H4 (cell line): ENCODE measurements at regions not wholly inside any gene's neighbourhood (a gene's known extent, or its start where the extent isn't known, plus 50 kb on each side); places are given as distances from the start of the nearest gene placed in this dataset.

Experiments used
- DNase-seq: peaks from one replicate; pipeline ENCODE4 v3.0.0-alpha.2; 2015; ENCODE audit warnings: low spot score

GRCh38 chr10:106183041-106183440, 981.5 kb downstream of the SORCS1 start:
- DNase-seq = no peak

DNA sequence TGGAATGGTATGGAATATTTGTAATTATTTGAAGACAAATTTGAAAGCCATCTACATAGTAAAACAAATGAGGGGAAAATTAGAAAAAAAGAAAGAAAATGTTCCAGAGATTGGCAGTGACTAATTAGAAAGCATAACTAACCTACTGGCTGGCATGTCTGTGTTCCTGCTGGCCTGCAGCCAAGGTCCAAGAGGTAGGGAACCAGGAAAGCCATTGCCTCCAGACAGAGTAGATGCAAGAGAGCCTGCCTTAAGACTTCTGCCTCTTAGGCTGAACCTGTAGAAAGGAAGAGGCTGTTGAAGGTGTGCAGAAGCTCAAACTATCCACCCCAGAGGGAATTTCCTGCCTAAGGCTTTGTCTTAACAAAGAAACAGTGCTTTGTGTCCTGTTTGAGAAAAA, 982.0 kb downstream of the SORCS1 start:
- no peak for DNase-seq

- DNase-seq = no peak
These were observed 983.0 kb downstream of the SORCS1 start for GRCh38 chr10:106181501-106181900.

DNA sequence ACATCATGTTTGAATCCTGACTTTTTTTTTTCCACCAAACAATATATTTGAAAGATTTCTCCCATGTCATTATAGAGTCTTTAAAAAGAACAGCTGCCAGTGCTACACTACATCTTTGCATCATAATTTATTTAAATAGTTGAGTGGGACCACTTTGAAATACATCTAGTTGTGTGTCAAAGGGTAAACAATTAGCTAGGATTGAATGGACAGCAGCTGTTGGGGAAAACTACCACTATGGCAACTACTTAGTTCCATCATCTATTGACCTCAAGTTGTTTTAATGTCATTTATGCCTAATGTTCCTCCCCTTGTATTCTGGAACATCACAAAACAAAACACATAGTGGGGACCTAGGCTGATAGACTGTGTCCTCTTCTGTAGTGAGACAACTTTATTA, 985.1 kb downstream of the SORCS1 start:
- no peak for DNase-seq

GRCh38 chr10:106175760-106176377, 988.6 kb downstream of the SORCS1 start:
- peak; percentile 14 for DNase-seq

DNA sequence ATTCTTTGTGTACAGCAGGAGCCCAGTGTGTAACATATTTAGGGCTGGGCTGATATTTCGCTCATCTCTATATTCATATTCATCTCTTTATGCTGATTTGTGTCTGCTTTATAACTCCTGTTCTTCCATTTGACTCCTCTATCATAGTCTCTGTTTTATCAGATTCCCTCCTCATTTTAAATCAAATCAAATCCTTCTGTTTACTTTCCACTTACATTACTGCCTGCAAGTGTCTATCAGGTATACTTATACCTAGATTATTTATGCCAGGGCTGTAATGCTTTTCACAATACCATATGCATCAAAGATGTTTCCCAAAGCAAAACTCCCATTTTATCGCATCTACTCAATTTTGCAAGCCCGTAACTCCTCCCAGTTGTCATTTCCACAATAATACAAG, 990.7 kb downstream of the SORCS1 start:
- DNase-seq = no peak

DNA sequence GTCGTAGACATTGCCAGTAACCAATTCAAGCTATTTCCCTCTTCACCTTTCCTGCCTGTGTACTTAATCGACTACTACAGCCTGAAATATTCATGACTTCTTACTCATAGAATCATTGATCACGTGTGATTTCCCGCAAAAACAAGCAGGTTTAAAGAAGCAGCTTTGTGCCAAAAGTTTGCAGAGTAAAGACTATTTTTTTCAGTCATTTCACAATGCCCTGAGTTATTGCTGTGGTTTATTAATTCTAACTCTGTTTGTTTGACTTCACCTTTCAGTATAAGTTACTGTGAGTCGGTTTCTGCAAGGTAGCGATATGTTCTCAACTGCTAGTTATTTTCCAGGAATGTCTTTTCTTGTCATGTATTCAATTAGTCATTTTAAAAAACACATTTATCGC, 995.3 kb downstream of the SORCS1 start:
- no peak for DNase-seq

DNA sequence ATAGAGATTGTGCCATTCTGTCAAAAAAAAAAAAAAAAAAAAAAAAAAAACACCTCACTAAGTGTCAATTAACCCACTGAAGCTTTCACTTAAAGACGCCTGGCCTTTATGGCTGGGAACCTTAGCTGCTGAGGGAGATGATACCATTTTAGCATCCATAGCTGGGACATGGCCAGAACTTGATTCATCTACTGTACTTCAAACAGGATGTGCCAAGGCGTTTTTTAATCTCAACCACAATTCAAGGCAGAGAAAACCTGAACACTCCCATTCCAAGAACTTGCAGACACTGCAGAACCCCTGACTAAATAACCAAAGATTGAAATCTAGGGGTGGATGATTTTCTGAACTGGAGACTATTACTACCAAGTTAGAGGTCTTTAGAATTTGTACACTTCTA, 996.6 kb downstream of the SORCS1 start:
- no peak for DNase-seq

GRCh38 chr10:106158241-106158640, 1006.3 kb downstream of the SORCS1 start:
- no peak for DNase-seq

GRCh38 chr10:106147021-106147420, 1017.5 kb downstream of the SORCS1 start:
- no peak for DNase-seq

- DNase-seq = no peak
These were observed 1024.6 kb downstream of the SORCS1 start for GRCh38 chr10:106139915-106140314.

DNA sequence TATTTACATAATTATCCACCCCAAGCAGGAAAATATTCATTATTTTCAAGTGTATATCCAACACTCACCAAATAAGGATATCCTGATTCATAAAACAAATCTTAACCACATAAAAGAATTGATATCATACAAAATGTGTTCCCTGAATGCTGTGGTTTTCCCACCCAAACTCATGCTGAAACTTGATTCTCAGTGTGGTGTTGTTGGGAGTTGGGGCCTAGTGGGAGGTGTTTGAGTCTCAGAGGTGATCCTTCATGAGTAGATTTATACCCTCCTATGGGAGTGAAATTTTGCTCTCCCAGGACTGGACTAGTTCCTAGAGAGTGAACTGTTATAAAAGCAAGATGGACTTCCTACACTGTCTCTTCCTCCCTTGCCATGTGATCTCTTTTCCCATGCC, 1028.3 kb downstream of the SORCS1 start:
- no peak for DNase-seq

DNA sequence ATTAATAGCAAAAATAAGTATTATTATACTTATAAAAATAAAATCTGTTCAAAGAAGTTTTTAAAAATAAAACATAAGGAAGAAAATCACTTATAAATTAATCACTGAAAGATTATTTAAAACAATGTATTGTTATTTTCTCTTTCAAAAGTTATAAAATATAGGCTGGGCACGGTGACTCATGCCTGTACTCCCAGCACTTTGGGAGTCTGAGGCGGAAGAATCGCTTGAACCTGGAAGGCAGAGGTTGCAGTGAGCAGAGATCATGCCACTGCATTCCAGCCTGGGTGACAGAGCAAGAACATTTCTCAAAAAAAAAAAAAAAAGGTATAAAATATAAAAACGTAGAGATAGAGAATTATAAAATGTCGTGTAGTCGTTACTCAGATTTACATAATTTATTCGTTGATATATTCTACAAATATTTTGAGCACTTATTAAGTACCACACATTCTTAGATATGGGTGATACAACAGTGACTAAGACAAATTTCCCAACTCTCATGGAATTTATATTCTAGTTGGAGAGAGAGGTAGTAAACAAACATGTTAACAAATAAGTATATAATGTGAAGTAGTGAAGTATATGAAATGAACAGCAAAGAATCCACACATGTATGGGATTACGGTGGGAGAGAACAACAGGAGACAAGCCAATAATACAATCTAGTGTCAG, 1030.0 kb downstream of the SORCS1 start:
- no peak for DNase-seq

DNA sequence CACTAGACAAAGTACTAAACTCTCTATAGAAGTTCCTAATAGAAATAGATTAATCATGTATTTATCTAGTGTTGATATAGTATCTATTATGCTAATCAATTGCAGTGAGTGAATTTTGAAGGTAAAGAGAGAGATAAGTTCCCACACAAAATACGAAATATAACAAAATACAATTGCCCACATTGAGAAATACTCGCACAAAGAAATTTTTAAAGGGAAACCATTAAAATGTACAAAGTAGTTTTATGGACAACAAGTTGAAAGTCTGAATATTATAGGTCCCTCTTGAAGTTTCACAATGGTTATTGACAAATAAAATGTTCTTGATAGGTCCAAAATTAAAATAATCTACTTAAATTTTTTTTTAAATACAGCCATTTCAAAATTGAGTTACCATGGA, 1031.1 kb downstream of the SORCS1 start:
- DNase-seq = no peak

DNA sequence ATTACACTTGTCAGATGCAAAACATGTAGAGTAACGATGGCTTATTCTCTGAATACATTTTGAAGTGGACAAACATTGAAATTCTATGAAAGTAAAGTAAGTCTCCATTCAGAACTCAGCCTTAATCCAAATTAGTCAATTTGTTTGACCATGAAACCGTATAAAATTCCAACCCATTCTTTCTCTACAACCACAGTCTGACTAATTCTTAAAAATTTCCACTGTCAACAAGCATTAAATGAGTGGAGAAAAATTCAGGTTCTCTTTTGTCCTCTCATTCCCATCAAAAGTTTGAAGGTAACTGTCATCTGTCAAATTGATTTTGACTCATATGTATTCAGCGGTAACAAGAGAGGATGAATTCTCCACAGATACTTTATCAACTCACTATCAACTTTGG, 1031.5 kb downstream of the SORCS1 start:
- no peak for DNase-seq

- DNase-seq = no peak
These were observed 1049.8 kb downstream of the SORCS1 start for GRCh38 chr10:106114656-106115186.

GRCh38 chr10:106111246-106111645, 1053.3 kb downstream of the SORCS1 start:
- no peak for DNase-seq

DNA sequence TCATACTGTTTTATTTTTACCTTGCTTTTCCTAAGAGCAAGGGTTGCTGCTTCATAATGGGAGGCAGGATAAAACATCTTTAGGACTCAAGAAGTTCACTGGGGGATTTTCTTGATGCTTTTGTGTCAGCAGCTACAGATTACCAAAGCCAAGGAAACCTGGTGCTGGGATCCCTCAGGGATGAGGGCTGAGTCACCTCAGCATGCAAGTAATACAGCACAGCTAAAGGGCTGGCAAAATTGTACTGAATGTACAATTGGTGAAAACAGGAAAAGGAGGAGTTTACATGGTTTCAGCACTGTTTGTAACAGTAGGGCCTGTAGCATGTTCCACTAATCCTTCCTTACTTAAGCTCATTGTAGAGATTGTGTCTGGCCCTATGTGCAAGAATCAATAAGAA, 1056.8 kb downstream of the SORCS1 start:
- DNase-seq = no peak

- DNase-seq = no peak
These were observed 1058.4 kb downstream of the SORCS1 start for GRCh38 chr10:106106114-106106513.

- no peak for DNase-seq
These were observed 1074.7 kb downstream of the SORCS1 start for GRCh38 chr10:106089855-106090254.

- peak; percentile 5 for DNase-seq
These were observed 1078.1 kb downstream of the SORCS1 start for GRCh38 chr10:106086391-106086790.

DNA sequence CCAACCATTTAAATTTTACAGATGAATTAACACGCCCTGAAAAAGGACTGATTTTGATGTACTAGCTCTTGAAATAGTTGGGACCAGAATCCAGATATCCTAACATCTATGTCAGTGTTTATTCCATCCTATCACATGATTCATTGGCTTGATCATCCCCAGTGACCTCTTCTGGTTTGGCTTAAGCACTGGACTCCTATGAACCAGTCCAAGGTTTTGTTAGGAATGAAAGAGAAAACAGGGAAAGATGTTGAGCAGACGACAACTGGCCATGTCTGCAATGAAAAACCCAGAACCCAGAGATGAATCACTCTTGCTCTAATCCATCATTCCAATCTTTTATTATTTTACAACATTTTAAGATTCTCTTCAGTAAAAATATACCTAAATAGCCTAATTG, 1080.9 kb downstream of the SORCS1 start:
- no peak for DNase-seq

GRCh38 chr10:106082865-106083264, 1081.6 kb downstream of the SORCS1 start:
- no peak for DNase-seq
